Osteocyte (in vitro differentiated cells): ENCODE measurements at regions not wholly inside any gene's neighbourhood (a gene's known extent, or its start where the extent isn't known, plus 50 kb on each side); places are given as distances from the start of the nearest gene placed in this dataset.

Source experiments
- DNase-seq: peaks from one replicate; pipeline ENCODE4 v3.0.0; 2021; ENCODE audit warnings: mixed read lengths; ENCODE audit not compliant: unreplicated experiment; ENCODE audit errors: extremely low spot score
- H3K27ac Mint-ChIP-seq: one replicate; pipeline ENCODE4 v1.8.0; 2021; ENCODE audit warnings: mild to moderate bottlenecking, mixed read lengths; ENCODE audit not compliant: unreplicated experiment
- H3K27me3 Mint-ChIP-seq: one replicate; pipeline ENCODE4 v1.8.0; 2021; ENCODE audit warnings: mixed read lengths; ENCODE audit not compliant: unreplicated experiment
- H3K36me3 Mint-ChIP-seq: one replicate; pipeline ENCODE4 v1.8.0; 2021; ENCODE audit warnings: mixed read lengths; ENCODE audit not compliant: unreplicated experiment
- H3K4me1 Mint-ChIP-seq: one replicate; pipeline ENCODE4 v1.8.0; 2021; ENCODE audit warnings: mixed read lengths; ENCODE audit not compliant: unreplicated experiment
- H3K4me3 Mint-ChIP-seq: one replicate; pipeline ENCODE4 v1.8.0; 2021; ENCODE audit warnings: mild to moderate bottlenecking, moderate library complexity, mixed read lengths; ENCODE audit not compliant: unreplicated experiment
- H3K9me3 Mint-ChIP-seq: one replicate; pipeline ENCODE4 v1.8.0; 2021; ENCODE audit warnings: mixed read lengths; ENCODE audit not compliant: unreplicated experiment
- TF ChIP-seq, protein P1 (sequence below): fragments of 200-600 bp; sonication (generic); IDR thresholded peaks from 2 replicates; pipeline ENCODE4 v1.5.0; 2021; ENCODE audit warnings: antibody characterized with exemption, mild to moderate bottlenecking, moderate library complexity

DNA sequence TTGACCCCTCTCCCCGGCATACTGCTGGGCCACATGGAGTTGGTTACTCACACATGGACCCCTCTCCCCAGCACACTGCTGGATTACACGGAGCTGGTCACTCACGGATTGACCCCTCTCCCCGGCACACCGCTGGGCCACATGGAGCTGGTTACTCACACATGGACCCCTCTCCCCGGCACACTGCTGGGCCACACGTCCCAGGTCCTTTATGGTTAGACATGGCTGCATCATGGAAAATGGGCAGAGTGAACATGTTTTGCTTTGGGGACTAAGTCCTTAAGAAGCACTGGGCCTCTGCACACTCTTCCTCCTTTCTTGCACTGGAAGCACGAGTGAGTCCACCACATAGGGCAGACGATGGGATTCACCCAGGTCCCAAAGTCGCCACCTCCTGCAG, 102.1 kb upstream of the SHH start:
- no peak for DNase-seq
- Mint-ChIP-seq H3K4me1 (peaks cover 17% of the 10 kb centered on the region), H3K36me3 (peaks cover 2% of the 10 kb centered on the region), H3K27ac (no peak overlapping the region), H3K27me3 (peaks cover 10% of the 10 kb centered on the region), H3K4me3 (no peak overlapping the region), H3K9me3 (peaks cover 30% of the 10 kb centered on the region)
- TF ChIP-seq, protein P1, sequence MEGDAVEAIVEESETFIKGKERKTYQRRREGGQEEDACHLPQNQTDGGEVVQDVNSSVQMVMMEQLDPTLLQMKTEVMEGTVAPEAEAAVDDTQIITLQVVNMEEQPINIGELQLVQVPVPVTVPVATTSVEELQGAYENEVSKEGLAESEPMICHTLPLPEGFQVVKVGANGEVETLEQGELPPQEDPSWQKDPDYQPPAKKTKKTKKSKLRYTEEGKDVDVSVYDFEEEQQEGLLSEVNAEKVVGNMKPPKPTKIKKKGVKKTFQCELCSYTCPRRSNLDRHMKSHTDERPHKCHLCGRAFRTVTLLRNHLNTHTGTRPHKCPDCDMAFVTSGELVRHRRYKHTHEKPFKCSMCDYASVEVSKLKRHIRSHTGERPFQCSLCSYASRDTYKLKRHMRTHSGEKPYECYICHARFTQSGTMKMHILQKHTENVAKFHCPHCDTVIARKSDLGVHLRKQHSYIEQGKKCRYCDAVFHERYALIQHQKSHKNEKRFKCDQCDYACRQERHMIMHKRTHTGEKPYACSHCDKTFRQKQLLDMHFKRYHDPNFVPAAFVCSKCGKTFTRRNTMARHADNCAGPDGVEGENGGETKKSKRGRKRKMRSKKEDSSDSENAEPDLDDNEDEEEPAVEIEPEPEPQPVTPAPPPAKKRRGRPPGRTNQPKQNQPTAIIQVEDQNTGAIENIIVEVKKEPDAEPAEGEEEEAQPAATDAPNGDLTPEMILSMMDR, result no peak

DNA sequence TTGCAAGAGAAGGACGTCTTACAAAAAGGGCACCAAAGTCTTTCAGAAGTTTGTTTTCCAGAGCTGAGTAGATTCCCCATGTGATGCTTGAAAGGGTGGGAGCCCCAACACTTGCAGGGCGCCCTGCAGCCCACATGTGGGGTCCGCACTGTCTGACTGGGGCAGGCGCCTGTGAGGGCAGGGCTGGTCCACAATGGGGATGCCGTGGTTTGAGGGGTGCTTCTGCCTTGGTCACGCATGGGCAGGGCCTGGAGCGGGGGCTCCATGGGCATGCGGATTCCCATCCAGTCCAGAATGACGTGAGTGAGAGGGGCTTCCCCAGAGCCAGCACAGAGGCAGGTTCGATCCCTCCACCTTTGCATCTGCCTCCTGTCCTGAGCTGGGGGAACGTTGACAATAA, 101.5 kb upstream of the SHH start:
- peaks cover 2% of the 10 kb centered on the region for H3K36me3 Mint-ChIP-seq
- no peak overlapping the region for H3K4me3 Mint-ChIP-seq
- H3K4me1 Mint-ChIP-seq, result peaks cover 11% of the 10 kb centered on the region
- TF ChIP-seq, protein P1, result no peak
- no peak for DNase-seq
- H3K27ac Mint-ChIP-seq, result no peak overlapping the region
- peaks cover 30% of the 10 kb centered on the region for H3K9me3 Mint-ChIP-seq
- H3K27me3 Mint-ChIP-seq, result peaks cover 10% of the 10 kb centered on the region

DNA sequence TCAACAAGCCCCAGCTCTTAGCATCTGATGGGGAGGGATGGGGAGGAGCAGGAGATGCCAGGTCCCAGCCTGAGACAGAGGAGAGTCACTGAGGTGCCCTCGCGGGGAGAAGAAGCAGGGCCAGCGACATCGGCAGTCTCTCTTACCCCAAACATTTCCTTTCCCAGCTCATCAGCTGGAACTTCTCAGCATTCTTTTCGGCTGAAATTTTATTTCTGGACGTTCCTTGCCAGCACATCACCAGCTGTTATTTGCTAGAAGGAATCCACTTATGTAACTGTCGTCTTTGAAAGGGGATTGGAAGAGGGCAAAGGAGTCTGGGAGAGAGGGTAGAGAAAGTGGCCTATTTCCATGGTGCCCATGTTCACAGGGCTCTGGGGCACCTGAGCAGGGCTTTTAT, 101.0 kb upstream of the SHH start:
- Mint-ChIP-seq H3K27ac (no peak overlapping the region), H3K9me3 (peaks cover 28% of the 10 kb centered on the region), H3K4me1 (peaks cover 7% of the 10 kb centered on the region), H3K27me3 (peaks cover 10% of the 10 kb centered on the region), H3K36me3 (peaks cover 2% of the 10 kb centered on the region), H3K4me3 (no peak overlapping the region)
- no peak for DNase-seq
- TF ChIP-seq, protein P1, result no peak

DNA sequence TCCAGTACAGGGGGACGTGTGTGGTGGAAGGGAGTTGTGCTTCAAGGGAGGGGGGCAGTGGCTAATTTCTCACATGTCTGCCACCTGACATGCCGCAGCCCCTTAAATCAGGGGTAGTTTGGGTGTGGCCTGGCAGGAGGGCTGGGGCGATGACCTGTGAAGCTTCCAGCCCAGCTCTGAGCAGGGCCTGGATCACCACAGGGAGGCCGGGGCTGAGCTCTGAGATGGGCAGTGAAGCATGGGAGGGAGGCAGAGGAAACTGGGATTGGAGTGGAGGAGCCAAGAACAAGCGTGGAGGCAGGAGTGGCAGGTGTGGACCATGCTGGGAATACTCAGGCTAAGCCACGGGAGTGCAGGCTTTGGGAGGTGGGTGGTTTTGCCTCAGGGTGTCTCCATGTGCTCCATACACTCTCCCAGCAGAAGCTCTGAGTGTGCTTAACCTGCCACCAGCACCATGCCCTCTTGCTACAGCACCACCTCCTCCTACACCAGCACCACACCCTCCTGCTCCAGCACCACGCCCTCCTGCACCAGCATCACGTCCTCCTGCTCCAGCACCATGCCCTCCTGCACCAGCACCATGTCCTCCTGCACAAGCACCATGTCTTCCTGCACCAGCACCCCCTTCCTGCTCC, 99.3 kb upstream of the SHH start:
- no peak overlapping the region for H3K27ac Mint-ChIP-seq
- TF ChIP-seq, protein P1, result no peak
- H3K36me3 Mint-ChIP-seq, result peaks cover 2% of the 10 kb centered on the region
- no peak overlapping the region for H3K4me3 Mint-ChIP-seq
- peaks cover 23% of the 10 kb centered on the region for H3K9me3 Mint-ChIP-seq
- DNase-seq, result no peak
- H3K27me3 Mint-ChIP-seq, result peaks cover 6% of the 10 kb centered on the region
- no peaks in the 10 kb centered on the region for H3K4me1 Mint-ChIP-seq

DNA sequence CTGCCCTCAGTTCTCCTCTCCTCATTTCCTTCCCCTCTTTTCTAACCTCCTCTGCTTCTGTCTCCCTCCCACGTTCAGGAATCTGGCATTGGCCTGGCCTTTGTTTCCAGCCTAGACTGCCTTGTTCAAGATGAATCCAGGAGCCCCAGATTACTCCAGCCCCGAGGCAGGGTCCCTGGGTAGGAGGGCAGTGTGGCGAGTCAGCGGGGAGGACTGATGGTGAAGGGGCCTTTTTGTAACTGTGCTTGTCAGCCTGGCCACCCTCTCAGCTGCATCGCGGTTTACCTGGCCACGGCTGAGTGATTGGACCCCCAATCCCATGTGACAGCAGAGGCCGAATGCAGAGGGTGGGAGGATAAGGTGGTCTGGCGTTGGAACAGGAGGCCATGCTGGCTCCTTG, 96.1 kb upstream of the SHH start:
- no peak for DNase-seq
- H3K4me1 Mint-ChIP-seq, result no peaks in the 10 kb centered on the region

More for the DNA sequence above, 96.1 kb upstream of the SHH start:
- peaks cover 6% of the 10 kb centered on the region for H3K27me3 Mint-ChIP-seq
- peaks cover 37% of the 10 kb centered on the region for H3K9me3 Mint-ChIP-seq
- TF ChIP-seq, protein P1, result no peak
- no peak overlapping the region for H3K4me3 Mint-ChIP-seq
- H3K36me3 Mint-ChIP-seq, result peaks cover 2% of the 10 kb centered on the region
- H3K27ac Mint-ChIP-seq, result no peak overlapping the region
